ENCODE measurements at regions not wholly inside any gene's neighbourhood (a gene's known extent, or its start where the extent isn't known, plus 50 kb on each side); places are given as distances from the start of the nearest gene placed in this dataset.
A peak's percentile ranks its signal among the peaks of the same experiment; 100 is the strongest.

DNA sequence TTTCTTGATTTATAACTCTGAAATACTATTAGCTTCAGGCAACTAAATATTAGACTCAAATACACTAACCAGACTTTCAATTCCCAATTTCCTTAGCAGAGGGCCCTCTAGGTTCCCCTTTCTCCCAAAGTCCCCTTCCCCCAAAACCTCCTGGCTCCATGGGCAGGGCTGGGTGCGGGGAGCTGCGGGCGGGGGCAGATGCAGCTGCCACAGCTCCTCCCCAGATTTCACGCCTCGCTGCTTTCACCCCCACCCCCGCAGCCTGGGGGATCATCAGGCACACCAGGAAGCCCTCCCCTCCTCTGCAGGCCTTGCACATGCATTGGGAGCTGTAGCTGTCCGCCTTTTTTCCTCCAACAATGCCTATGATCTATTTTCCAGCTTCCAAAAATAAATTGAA, 82.8 kb upstream of the SPATA31C2 start:
- H3K4me1 ChIP-seq: peaks cover 0 to 6% (median 0%) of the 10 kb centered on the region in 12 donors
- DNase-seq (peak in 1 of 5 donors; percentile 33), ATAC-seq (no peak)
- H3K4me3 ChIP-seq: no peak overlapping the region
- intact Hi-C loops (cut with DNase I): no loop called here
- H3K27me3 ChIP-seq: no peaks in the 10 kb centered on the region
- no peaks in the 10 kb centered on the region for H3K36me3 ChIP-seq
- 56 to 80% (median 73%) methylated on average over 7 of the region's 7 CpGs for WGBS, 4 donors
- no peaks in the 10 kb centered on the region for H3K9me3 ChIP-seq
- H3K27ac ChIP-seq: no peak overlapping the region
- no peak for TF ChIP-seq POLR2A (IDR thresholded peaks at IDR 0.05)
- TF ChIP-seq CTCF (IDR thresholded peaks at IDR 0.05): no peak

GRCh38 chr9:88220652-88221051, 82.4 kb upstream of the SPATA31C2 start:
- H3K9me3 ChIP-seq: no peaks in the 10 kb centered on the region
- intact Hi-C loops (cut with DNase I): no loop called here
- no peaks in the 10 kb centered on the region for H3K36me3 ChIP-seq
- DNase-seq: no peak
- no peak for ATAC-seq
- peaks cover 0 to 8% (median 0%) of the 10 kb centered on the region in 12 donors for H3K4me1 ChIP-seq
- H3K27me3 ChIP-seq: no peaks in the 10 kb centered on the region
- H3K27ac ChIP-seq: no peak overlapping the region
- no peak overlapping the region for H3K4me3 ChIP-seq
- TF ChIP-seq POLR2A (IDR thresholded peaks at IDR 0.05): no peak
- TF ChIP-seq CTCF (IDR thresholded peaks at IDR 0.05): no peak
- 90 to 93% (median 91%) methylated on average over 20 of the region's 20 CpGs for WGBS, 4 donors

- 56 to 69% (median 68%) methylated on average over 4 of the region's 4 CpGs for WGBS, 4 donors
- Histone ChIP-seq H3K27ac (no peak overlapping the region), H3K36me3 (no peaks in the 10 kb centered on the region), H3K9me3 (no peaks in the 10 kb centered on the region), H3K4me1 (peaks cover 0 to 15% (median 0%) of the 10 kb centered on the region in 12 donors), H3K27me3 (no peaks in the 10 kb centered on the region), H3K4me3 (no peak overlapping the region)
- intact Hi-C loops (cut with DNase I): no loop called here
- DNase-seq (no peak), ATAC-seq (no peak)
- TF ChIP-seq POLR2A (IDR thresholded peaks at IDR 0.05) (no peak), CTCF (IDR thresholded peaks at IDR 0.05) (no peak)
Measured at GRCh38 chr9:88219601-88220000, 81.3 kb upstream of the SPATA31C2 start.

DNA sequence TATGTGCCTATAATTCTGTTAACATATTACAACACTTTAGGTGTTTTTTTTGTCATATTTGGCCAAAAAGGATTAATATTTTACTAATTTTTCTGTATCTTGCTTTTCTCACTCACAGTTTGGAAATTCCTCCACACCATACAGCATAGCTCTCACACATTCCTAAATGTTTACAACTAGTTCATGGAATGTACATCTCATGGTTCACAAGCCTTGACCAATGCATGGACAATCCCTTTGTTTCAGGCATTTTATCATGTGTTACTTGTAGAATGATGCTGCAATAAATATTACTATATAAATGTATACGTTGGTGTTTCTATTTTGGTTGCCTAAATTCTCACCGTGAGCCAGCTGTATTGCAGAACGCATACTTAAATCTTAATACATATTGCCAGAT, 80.5 kb upstream of the SPATA31C2 start:
- Histone ChIP-seq H3K27me3 (no peaks in the 10 kb centered on the region), H3K9me3 (peaks cover 0 to under 1% (median 0%) of the 10 kb centered on the region in 12 donors), H3K4me3 (no peak overlapping the region), H3K4me1 (peaks cover 0 to 15% (median 0%) of the 10 kb centered on the region in 12 donors), H3K27ac (no peak overlapping the region), H3K36me3 (no peaks in the 10 kb centered on the region)
- TF ChIP-seq POLR2A (IDR thresholded peaks at IDR 0.05): no peak
- no peak for TF ChIP-seq CTCF (IDR thresholded peaks at IDR 0.05)
- ATAC-seq (no peak), DNase-seq (no peak)
- intact Hi-C loops (cut with DNase I): no loop called here
- WGBS, 4 donors: 76 to 85% (median 82%) methylated on average over 3 of the region's 3 CpGs
